ENCODE measurements at regions not wholly inside any gene's neighbourhood (a gene's known extent, or its start where the extent isn't known, plus 50 kb on each side); places are given as distances from the start of the nearest gene placed in this dataset.

- Histone ChIP-seq H2BK20ac (ENCODE audit: low read depth, low read length) (no peak overlapping the region), H4K8ac (ENCODE audit: low read depth in 2 of 2, low read length in 2 of 2) (no peak overlapping the region), H4K91ac (ENCODE audit: insufficient read depth, low read depth, low read length) (no peak overlapping the region), H3K23ac (ENCODE audit: low read depth, low read length) (no peak overlapping the region), H3K4ac (ENCODE audit: low read depth, low read length) (no peak overlapping the region), H3K9me3 (ENCODE audit: control insufficient read depth, insufficient read depth, low read length) (peaks cover 4% of the 10 kb centered on the region), H4K5ac (ENCODE audit: low read depth, low read length) (no peak overlapping the region), H4K20me1 (ENCODE audit: insufficient read depth, low read length) (no peaks in the 10 kb centered on the region), H2AK5ac (ENCODE audit: low read depth, low read length) (no peak overlapping the region), H3K36me3 (ENCODE audit: control insufficient read depth, insufficient read depth, low read length) (no peaks in the 10 kb centered on the region), H3K14ac (replicated peaks; ENCODE audit: low read depth, low read length) (no peak overlapping the region), H2BK15ac (ENCODE audit: low read depth, low read length) (no peak overlapping the region), H3K27ac (ENCODE audit: insufficient read depth, low read length) (no peak overlapping the region), H3K4me1 (ENCODE audit: control insufficient read depth, insufficient read depth, low read length) (no peaks in the 10 kb centered on the region), H2AK9ac (replicated peaks; ENCODE audit: low read depth, low read length, poor library complexity) (no peak overlapping the region), H2AFZ (replicated peaks; ENCODE audit: low read length, poor library complexity) (no peak overlapping the region), H3K79me1 (ENCODE audit: low read depth in 1 of 2, low read length in 2 of 2) (no peaks in the 10 kb centered on the region), H3K4me2 (ENCODE audit: low read depth, low read length) (no peak overlapping the region), H3K27me3 (ENCODE audit: control insufficient read depth, insufficient read depth, low read length) (no peaks in the 10 kb centered on the region), H3K18ac (ENCODE audit: low read depth, low read length) (no peak overlapping the region), H3K56ac (ENCODE audit: extremely low read depth, insufficient read depth, low read length) (no peak overlapping the region), H2BK5ac (ENCODE audit: low read depth, low read length, poor library complexity, severe bottlenecking) (no peak overlapping the region), H3K4me3 (ENCODE audit: insufficient read depth, low read depth, low read length) (no peak overlapping the region), H2BK120ac (ENCODE audit: low read depth, low read length) (no peak overlapping the region), H3K9ac (ENCODE audit: low read depth, low read length) (no peak overlapping the region), H3K9me1 (ENCODE audit: insufficient read depth, low read length) (no peaks in the 10 kb centered on the region)
- no peak for TF ChIP-seq BHLHE40 (IDR thresholded peaks at IDR 0.05; ENCODE audit: low read depth, low read length)
- TF ChIP-seq SMC3 (IDR thresholded peaks at IDR 0.05; ENCODE audit: low read depth, low read length): no peak
- TF ChIP-seq, protein P1, sequence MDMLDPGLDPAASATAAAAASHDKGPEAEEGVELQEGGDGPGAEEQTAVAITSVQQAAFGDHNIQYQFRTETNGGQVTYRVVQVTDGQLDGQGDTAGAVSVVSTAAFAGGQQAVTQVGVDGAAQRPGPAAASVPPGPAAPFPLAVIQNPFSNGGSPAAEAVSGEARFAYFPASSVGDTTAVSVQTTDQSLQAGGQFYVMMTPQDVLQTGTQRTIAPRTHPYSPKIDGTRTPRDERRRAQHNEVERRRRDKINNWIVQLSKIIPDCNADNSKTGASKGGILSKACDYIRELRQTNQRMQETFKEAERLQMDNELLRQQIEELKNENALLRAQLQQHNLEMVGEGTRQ (IDR thresholded peaks at IDR 0.05; ENCODE audit: low read depth, low read length): no peak
- TF ChIP-seq FOS (IDR thresholded peaks at IDR 0.05; ENCODE audit: low read depth, low read length): no peak
- TF ChIP-seq MAFK (IDR thresholded peaks at IDR 0.05; ENCODE audit: low read depth, low read length): no peak
- no peak for TF ChIP-seq CEBPB (IDR thresholded peaks at IDR 0.05; ENCODE audit: low read depth, low read length)
- TF ChIP-seq RCOR1 (IDR thresholded peaks at IDR 0.05; ENCODE audit: insufficient replicate concordance, low read length): no peak
- TF ChIP-seq, protein P2, sequence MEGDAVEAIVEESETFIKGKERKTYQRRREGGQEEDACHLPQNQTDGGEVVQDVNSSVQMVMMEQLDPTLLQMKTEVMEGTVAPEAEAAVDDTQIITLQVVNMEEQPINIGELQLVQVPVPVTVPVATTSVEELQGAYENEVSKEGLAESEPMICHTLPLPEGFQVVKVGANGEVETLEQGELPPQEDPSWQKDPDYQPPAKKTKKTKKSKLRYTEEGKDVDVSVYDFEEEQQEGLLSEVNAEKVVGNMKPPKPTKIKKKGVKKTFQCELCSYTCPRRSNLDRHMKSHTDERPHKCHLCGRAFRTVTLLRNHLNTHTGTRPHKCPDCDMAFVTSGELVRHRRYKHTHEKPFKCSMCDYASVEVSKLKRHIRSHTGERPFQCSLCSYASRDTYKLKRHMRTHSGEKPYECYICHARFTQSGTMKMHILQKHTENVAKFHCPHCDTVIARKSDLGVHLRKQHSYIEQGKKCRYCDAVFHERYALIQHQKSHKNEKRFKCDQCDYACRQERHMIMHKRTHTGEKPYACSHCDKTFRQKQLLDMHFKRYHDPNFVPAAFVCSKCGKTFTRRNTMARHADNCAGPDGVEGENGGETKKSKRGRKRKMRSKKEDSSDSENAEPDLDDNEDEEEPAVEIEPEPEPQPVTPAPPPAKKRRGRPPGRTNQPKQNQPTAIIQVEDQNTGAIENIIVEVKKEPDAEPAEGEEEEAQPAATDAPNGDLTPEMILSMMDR (conservative IDR thresholded peaks at IDR 0.05; ENCODE audit: low read depth, low read length): no peak
- ChIA-PET POLR2A (ENCODE audit: unreplicated experiment) (no interaction called here), CTCF (no interaction called here)
- dilution Hi-C loops (cut with HindIII; ENCODE audit: low sequenced_read_pairs, unreplicated experiment): no loop called here
- in situ Hi-C loops (cut with MboI; ENCODE audit: low sequenced_read_pairs): no loop called here
- ATAC-seq (ENCODE audit: low read depth) (no peak), DNase-seq (no peak)
- intact Hi-C loops (cut with micrococcal nuclease): no loop called here
- no TSS peak for BruUV-seq (replicated peaks)
- WGBS, 2 experiments (ENCODE audit: extremely low coverage in 2 of 2, insufficient read length in 1 of 2): 43% methylated on average over 1 of the region's 1 CpG; no CpG with 5 or more reads in 1 of the 2 experiments
These were observed 212.9 kb downstream of the PDHA2 start for GRCh38 chr4:96052827-96053226.
